ENCODE measurements at regions not wholly inside any gene's neighbourhood (a gene's known extent, or its start where the extent isn't known, plus 50 kb on each side); places are given as distances from the start of the nearest gene placed in this dataset.

DNA sequence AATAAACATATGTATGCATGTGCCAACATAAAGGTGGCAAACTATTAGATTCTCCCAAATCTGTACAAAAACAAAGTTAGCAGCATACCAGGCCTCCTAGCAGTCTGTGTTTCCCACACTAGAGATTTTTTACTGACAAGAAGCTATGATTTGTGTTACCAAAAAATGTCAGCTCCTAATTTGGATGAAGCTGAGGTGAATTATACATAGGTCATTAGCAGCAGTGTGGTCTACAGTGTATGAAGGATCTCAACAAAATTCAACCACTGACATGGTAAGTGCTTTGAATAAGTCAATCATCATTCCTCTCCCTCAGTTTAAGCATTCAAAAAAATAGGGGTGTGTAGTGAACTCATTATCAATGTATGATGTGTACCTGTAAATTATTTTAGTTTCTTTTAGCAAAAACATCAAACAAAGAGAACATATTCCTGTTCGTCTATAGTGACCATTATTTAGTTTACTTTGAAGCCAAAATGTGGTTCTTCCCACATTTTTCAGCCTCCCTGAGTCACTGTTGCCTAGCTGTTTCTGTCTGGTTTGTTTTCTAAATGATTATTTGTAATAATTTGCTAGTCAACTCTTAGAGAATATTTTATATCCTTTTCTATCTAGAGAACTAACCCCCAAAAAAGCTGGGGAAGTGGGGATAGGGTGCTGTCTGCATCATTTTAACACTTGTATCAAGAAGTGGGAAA lies 52.1 kb upstream of the RGMB start:
- no peak for TF ChIP-seq POLR2A (IDR thresholded peaks at IDR 0.05; ENCODE audit: low read depth, low read length)
- no peak for TF ChIP-seq TAF1 (IDR thresholded peaks at IDR 0.05; ENCODE audit: borderline replicate concordance, low read depth, low read length)

Measured in GM12892 (cell line).